OCI-LY1 (cell line): ENCODE measurements at regions not wholly inside any gene's neighbourhood (a gene's known extent, or its start where the extent isn't known, plus 50 kb on each side); places are given as distances from the start of the nearest gene placed in this dataset.

Source experiments
- EZH2 ChIP-seq: fragments of 200-600 bp; sonication (generic), shearing (Covaris generic); IDR thresholded peaks from 2 replicates; pipeline ENCODE4 v1.8.0; 2017; ENCODE audit warnings: borderline replicate concordance, mixed run types, mild to moderate bottlenecking, antibody characterized with exemption, low read length, moderate library complexity, mixed read lengths
- TF ChIP-seq, protein P1 (sequence below): fragments of 200-600 bp; sonication (generic), shearing (Covaris generic); IDR thresholded peaks from 2 replicates; pipeline ENCODE4 v1.5.1; 2017; ENCODE audit warnings: mild to moderate bottlenecking, antibody characterized with exemption, low read length, moderate library complexity, mixed read lengths

DNA sequence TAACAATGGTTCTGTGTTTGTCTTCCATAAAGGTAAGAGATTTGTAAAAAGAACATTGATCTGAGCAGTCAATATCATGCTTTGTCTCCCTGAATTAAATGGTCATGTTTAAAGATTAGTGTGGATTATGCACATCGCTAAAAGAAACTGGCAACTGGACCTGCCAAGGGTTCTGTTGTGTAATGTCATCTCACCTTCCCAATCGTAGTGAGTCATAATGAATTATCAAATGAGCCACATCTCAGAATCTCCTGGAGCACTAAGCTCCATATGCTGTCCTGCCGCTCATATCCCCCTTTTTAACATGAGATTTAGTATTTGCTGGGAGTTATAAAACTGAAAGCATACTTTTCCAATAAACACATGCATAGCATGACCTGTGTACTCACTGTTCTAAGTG lies 187.0 kb upstream of the OPRM1 start:
- TF ChIP-seq EZH2: no peak
- TF ChIP-seq, protein P1, sequence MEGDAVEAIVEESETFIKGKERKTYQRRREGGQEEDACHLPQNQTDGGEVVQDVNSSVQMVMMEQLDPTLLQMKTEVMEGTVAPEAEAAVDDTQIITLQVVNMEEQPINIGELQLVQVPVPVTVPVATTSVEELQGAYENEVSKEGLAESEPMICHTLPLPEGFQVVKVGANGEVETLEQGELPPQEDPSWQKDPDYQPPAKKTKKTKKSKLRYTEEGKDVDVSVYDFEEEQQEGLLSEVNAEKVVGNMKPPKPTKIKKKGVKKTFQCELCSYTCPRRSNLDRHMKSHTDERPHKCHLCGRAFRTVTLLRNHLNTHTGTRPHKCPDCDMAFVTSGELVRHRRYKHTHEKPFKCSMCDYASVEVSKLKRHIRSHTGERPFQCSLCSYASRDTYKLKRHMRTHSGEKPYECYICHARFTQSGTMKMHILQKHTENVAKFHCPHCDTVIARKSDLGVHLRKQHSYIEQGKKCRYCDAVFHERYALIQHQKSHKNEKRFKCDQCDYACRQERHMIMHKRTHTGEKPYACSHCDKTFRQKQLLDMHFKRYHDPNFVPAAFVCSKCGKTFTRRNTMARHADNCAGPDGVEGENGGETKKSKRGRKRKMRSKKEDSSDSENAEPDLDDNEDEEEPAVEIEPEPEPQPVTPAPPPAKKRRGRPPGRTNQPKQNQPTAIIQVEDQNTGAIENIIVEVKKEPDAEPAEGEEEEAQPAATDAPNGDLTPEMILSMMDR: no peak
